ENCODE measurements at regions not wholly inside any gene's neighbourhood (a gene's known extent, or its start where the extent isn't known, plus 50 kb on each side); places are given as distances from the start of the nearest gene placed in this dataset.

DNA sequence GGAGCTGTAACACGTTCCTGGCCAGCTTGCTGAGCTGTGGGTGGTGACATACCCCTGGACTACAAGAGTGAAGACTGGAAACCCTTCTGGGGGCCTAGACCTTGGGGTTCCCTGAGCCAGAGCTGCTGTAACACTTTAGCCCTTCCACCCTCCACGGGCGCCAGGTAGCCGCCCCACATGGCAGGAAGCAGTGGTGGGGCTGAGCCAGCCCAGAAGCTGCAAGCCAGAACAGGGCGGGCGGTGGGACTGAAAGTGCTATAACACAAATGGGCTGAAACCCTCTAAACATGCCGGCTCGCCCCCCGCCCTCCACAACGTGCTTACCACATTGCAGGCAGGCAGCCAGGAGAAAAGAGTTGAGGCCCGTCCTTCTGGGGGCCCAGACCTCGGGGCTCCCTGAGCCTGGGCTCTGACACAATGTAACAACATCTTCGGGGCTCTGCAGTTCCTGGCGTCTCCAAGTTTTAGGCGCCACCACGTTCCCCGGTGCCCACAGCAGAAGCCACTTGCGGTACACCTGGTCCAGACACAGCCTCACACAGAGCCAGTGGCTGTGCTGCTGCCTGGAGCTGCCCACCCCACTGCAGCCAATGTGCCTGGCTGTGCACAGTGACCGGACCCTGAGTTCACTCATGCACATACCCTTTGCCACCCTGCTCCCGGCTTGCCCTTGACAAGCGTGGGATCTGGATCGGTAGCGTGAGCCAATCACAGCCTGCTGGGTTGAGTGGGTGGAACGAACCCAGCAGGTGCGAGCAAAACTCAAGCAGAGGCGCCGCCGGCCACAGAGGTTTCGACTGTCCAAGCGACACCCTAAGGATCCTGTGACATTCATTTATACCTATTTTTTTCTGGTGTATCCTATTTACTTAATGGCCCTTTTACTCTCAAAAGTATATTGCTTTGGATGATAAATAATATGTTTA is 127.4 kb upstream of the FHL2 start:
- Mint-ChIP-seq H3K36me3 (ENCODE audit: low read depth) (no peaks in the 10 kb centered on the region), H3K4me3 (no peak overlapping the region), H3K27me3 (peaks cover 5% of the 10 kb centered on the region), H3K9me3 (no peaks in the 10 kb centered on the region), H3K4me1 (no peaks in the 10 kb centered on the region), H3K27ac (no peak overlapping the region)
- no peak for DNase-seq
- intact Hi-C loops (cut with micrococcal nuclease), result no loop called here

DNA sequence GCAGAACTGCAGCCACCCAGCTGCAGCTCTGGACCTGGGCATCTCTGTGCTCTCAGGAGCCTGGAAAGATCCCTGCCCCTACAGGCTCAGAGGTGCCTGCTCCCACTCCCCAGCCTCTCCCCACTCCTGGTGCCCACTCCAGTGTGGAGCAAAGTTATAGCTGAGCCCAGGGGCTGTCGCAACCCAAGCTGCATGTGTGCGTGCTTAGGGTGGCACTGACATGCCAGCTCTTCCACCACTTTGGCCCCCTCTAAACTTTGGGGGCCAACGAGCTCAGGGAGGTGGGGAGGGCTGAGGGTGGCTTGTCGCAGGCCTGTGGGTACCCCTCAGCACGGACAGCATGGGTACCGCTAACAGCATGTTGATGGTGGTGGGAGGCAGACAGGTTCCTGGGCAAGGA is 126.3 kb upstream of the FHL2 start:
- Mint-ChIP-seq H3K27me3 (peaks cover 5% of the 10 kb centered on the region), H3K27ac (no peak overlapping the region), H3K9me3 (no peaks in the 10 kb centered on the region), H3K4me1 (no peaks in the 10 kb centered on the region), H3K36me3 (ENCODE audit: low read depth) (no peaks in the 10 kb centered on the region), H3K4me3 (no peak overlapping the region)
- intact Hi-C loops (cut with micrococcal nuclease), result no loop called here
- peak; percentile 34 for DNase-seq

DNA sequence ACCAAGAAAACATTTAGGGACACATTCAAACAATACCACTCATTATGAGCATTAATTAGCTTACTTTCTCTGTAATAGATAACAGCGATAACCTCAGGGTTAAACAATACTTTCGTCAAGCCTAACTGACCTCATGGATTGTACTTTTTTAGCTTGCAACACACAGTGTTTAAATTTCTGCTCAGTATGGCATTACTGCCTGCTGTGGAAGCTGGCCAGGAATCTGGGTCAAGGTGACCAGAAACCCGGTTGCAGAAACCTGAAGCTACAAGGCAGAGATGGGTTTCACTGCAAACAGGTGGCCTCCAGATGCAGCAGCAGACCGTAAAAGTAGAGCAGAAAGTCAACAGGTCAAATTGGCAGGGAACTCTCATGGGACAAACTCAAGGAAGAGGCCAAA is 123.8 kb upstream of the FHL2 start:
- intact Hi-C loops (cut with micrococcal nuclease), result no loop called here
- Mint-ChIP-seq H3K27ac (no peak overlapping the region), H3K9me3 (no peaks in the 10 kb centered on the region)

DNA sequence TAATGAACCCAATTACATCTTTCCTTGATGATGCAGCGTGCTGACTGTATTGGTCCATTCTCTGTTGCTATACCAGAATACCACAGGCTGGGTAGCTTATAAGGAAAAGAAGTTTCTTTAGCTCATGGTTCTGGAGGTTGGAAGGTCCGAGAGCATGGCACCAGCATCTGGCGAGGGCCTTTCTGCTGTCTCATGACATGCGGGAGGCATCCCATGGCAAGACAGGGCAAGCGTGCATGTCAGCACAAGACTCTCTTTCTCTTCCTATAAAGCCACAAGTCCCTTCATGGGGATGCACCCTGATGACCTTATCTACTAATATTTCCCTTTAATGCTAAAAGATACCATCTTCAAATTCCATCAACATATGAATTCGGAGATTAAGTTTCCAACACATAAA is 122.8 kb upstream of the FHL2 start:
- Mint-ChIP-seq H3K27me3 (no peaks in the 10 kb centered on the region), H3K4me3 (no peak overlapping the region), H3K4me1 (no peaks in the 10 kb centered on the region), H3K9me3 (no peaks in the 10 kb centered on the region), H3K36me3 (ENCODE audit: low read depth) (no peaks in the 10 kb centered on the region), H3K27ac (no peak overlapping the region)
- no peak for DNase-seq
- intact Hi-C loops (cut with micrococcal nuclease), result loop anchor here (1.0 kb wide), 2 partner anchors 152 to 176 kb away; no protein-coding TSS in a partner anchor

More for the DNA sequence above, 123.8 kb upstream of the FHL2 start:
- Mint-ChIP-seq H3K27me3 (peaks cover 3% of the 10 kb centered on the region), H3K36me3 (ENCODE audit: low read depth) (no peaks in the 10 kb centered on the region), H3K4me3 (no peak overlapping the region), H3K4me1 (no peaks in the 10 kb centered on the region)
- no peak for DNase-seq

GRCh38 chr2:105521176-105521575 is 122.3 kb upstream of the FHL2 start:
- Mint-ChIP-seq H3K36me3 (ENCODE audit: low read depth) (no peaks in the 10 kb centered on the region), H3K4me1 (no peaks in the 10 kb centered on the region), H3K9me3 (no peaks in the 10 kb centered on the region), H3K27me3 (no peaks in the 10 kb centered on the region), H3K27ac (no peak overlapping the region), H3K4me3 (no peak overlapping the region)
- DNase-seq, result no peak
- intact Hi-C loops (cut with micrococcal nuclease), result loop anchor here (1.0 kb wide), 2 partner anchors 152 to 176 kb away; no protein-coding TSS in a partner anchor

GRCh38 chr2:105519516-105519915 is 120.7 kb upstream of the FHL2 start:
- H3K27me3 Mint-ChIP-seq, result no peaks in the 10 kb centered on the region
- no peak overlapping the region for H3K27ac Mint-ChIP-seq
- no peaks in the 10 kb centered on the region for H3K9me3 Mint-ChIP-seq
- intact Hi-C loops (cut with micrococcal nuclease), result no loop called here
- no peaks in the 10 kb centered on the region for H3K36me3 Mint-ChIP-seq (ENCODE audit: low read depth)
- DNase-seq, result no peak
- H3K4me3 Mint-ChIP-seq, result no peak overlapping the region
- H3K4me1 Mint-ChIP-seq, result no peaks in the 10 kb centered on the region

- Mint-ChIP-seq H3K36me3 (ENCODE audit: low read depth) (no peaks in the 10 kb centered on the region), H3K4me3 (no peak overlapping the region), H3K27me3 (peaks cover 1% of the 10 kb centered on the region), H3K9me3 (no peaks in the 10 kb centered on the region), H3K27ac (no peak overlapping the region), H3K4me1 (no peaks in the 10 kb centered on the region)
- no peak for DNase-seq
- intact Hi-C loops (cut with micrococcal nuclease), result no loop called here
Observed at GRCh38 chr2:105518897-105519296, 120.0 kb upstream of the FHL2 start.

DNA sequence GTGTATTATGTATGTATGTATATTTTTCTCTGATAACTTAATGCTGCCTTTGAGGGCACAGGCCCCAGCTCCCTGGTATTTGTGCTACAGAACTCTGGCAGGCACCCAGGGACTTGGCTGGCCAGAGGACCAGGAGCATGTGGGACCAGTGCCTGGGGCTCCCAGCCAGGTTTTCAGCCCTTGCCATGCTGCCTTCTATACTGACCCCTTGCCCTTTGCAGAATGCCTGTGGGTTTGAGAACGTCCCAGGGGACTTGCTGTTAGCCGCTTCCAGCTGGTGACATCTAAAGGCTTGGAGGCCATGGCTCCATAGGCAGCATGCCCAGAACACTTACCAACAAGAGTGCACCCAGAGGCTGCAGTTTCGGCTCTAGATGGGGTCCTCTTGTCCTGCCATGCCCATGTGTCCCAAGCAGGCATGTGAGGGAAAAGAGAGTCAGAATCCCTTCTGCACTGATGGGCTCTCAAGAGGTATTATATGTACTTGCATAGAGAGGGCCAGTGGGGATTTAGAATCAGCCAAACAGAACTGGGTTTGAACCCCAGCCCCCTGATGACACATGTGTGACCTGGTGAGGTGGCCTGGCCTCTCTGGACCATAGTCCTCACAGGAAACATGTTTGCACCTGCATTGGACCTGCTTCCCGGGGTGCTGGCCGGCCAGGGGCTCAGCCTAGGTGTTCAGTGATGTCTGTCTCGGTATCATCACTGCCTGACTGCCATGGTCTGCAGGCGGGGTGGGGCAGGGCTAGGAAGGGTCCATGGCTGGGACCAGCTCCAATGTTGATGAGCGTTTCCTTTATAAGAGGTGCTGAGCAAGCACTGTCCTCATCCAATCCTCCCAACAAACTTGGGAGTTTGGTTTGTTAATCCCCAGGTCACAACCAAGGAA is 119.2 kb upstream of the FHL2 start:
- no peak overlapping the region for H3K4me3 Mint-ChIP-seq
- no peaks in the 10 kb centered on the region for H3K4me1 Mint-ChIP-seq
- intact Hi-C loops (cut with micrococcal nuclease), result no loop called here
- H3K36me3 Mint-ChIP-seq (ENCODE audit: low read depth), result no peaks in the 10 kb centered on the region
- peak; percentile 39 for DNase-seq
- H3K9me3 Mint-ChIP-seq, result no peaks in the 10 kb centered on the region
- H3K27me3 Mint-ChIP-seq, result peaks cover 6% of the 10 kb centered on the region
- H3K27ac Mint-ChIP-seq, result no peak overlapping the region

- Mint-ChIP-seq H3K9me3 (no peaks in the 10 kb centered on the region), H3K27ac (no peak overlapping the region), H3K4me3 (no peak overlapping the region), H3K4me1 (no peaks in the 10 kb centered on the region), H3K27me3 (peaks cover 20% of the 10 kb centered on the region), H3K36me3 (ENCODE audit: low read depth) (no peaks in the 10 kb centered on the region)
- intact Hi-C loops (cut with micrococcal nuclease), result no loop called here
- peak; percentile 33 for DNase-seq
Observed at GRCh38 chr2:105515581-105516415, 116.9 kb upstream of the FHL2 start.

DNA sequence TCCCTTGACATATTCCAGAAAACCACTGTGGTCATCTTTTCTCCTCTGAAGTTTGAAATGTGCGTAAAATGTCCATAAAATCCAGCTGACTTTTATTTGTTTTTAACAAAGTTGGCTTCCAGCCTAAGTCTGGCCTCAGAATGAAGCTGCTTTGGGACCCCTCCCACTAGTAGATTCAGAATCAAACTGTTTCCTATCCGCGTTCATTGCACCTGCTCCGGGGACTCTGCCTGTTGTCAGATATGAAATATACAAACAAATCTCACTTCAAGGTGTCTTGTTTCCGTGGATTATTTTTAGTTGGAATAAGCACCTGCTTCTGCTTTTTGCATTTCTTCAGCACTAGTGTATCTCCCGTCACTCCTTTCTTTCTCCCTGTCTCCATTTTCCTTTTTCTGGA is 115.7 kb upstream of the FHL2 start:
- DNase-seq, result peak; percentile 25
- Mint-ChIP-seq H3K27ac (no peak overlapping the region), H3K4me3 (no peak overlapping the region), H3K36me3 (ENCODE audit: low read depth) (no peaks in the 10 kb centered on the region), H3K4me1 (no peaks in the 10 kb centered on the region), H3K9me3 (no peaks in the 10 kb centered on the region), H3K27me3 (peaks cover 21% of the 10 kb centered on the region)
- intact Hi-C loops (cut with micrococcal nuclease), result no loop called here

- intact Hi-C loops (cut with micrococcal nuclease), result no loop called here
- no peak overlapping the region for H3K4me3 Mint-ChIP-seq
- DNase-seq, result peak; percentile 28
- H3K9me3 Mint-ChIP-seq, result no peaks in the 10 kb centered on the region
- H3K4me1 Mint-ChIP-seq, result no peaks in the 10 kb centered on the region
- peaks cover 21% of the 10 kb centered on the region for H3K27me3 Mint-ChIP-seq
- H3K27ac Mint-ChIP-seq, result no peak overlapping the region
- no peaks in the 10 kb centered on the region for H3K36me3 Mint-ChIP-seq (ENCODE audit: low read depth)
Observed at GRCh38 chr2:105510761-105511528, 112.1 kb upstream of the FHL2 start.

GRCh38 chr2:105509269-105510086 is 110.6 kb upstream of the FHL2 start:
- H3K4me1 Mint-ChIP-seq, result no peaks in the 10 kb centered on the region
- peaks cover 21% of the 10 kb centered on the region for H3K27me3 Mint-ChIP-seq
- H3K36me3 Mint-ChIP-seq (ENCODE audit: low read depth), result no peaks in the 10 kb centered on the region
- H3K9me3 Mint-ChIP-seq, result no peaks in the 10 kb centered on the region
- H3K4me3 Mint-ChIP-seq, result no peak overlapping the region
- peak; percentile 44 for DNase-seq
- no peak overlapping the region for H3K27ac Mint-ChIP-seq
- intact Hi-C loops (cut with micrococcal nuclease), result no loop called here
